ENCODE measurements at regions not wholly inside any gene's neighbourhood (a gene's known extent, or its start where the extent isn't known, plus 50 kb on each side); places are given as distances from the start of the nearest gene placed in this dataset.
A peak's percentile ranks its signal among the peaks of the same experiment; 100 is the strongest.

- no peak for DNase-seq (ENCODE audit: low read depth in 3 of 3)
These were observed 104.6 kb upstream of the LSM8 start for GRCh38 chr7:118079369-118079768.

GRCh38 chr7:118080947-118081346, 103.0 kb upstream of the LSM8 start:
- peak; percentile 0 to 27 (median 25) for DNase-seq (ENCODE audit: low read depth in 3 of 3)

DNA sequence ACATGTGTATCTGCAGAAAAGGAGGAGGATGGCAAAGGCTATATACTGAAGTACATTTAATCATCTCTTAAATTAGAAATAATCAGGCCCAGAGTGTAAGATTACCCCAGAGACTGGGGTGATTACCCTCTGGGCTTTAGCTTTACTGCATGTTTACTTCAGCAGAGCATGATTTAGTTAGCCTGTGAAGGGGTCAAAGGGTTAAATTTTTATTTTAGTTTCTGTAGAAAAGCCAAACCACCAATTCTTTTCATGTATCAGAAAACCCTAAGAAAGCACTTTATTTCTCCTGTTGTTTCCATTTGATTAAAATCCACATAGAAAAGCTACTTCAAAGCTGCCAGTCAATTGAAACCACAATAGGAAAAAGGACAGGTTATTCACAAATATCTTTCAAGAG, 101.5 kb upstream of the LSM8 start:
- no peak for DNase-seq (ENCODE audit: low read depth in 3 of 3)

GRCh38 chr7:118085000-118085399, 99.0 kb upstream of the LSM8 start:
- no peak for DNase-seq (ENCODE audit: low read depth in 3 of 3)

DNA sequence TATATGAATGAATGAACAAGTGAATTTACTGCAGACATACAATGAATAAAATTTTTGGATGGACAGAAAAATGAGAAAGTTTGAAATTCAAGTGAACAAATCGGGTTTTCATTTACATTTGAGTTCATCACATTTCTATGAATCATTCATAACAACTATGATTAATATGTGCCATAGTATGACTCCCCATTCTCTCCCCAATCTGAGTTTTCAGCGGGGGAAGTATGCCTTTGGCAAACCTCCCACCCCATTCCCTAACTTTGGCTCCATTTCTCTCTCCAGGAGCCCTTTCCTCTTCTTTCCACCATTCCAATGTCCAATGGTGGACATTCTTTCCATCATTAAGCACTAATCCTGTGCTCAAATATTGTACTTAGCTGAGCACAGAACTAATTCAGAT, 96.8 kb upstream of the LSM8 start:
- no peak for DNase-seq (ENCODE audit: low read depth in 3 of 3)

- DNase-seq (ENCODE audit: low read depth in 3 of 3): no peak
These were observed 89.9 kb upstream of the LSM8 start for GRCh38 chr7:118094044-118094443.

DNA sequence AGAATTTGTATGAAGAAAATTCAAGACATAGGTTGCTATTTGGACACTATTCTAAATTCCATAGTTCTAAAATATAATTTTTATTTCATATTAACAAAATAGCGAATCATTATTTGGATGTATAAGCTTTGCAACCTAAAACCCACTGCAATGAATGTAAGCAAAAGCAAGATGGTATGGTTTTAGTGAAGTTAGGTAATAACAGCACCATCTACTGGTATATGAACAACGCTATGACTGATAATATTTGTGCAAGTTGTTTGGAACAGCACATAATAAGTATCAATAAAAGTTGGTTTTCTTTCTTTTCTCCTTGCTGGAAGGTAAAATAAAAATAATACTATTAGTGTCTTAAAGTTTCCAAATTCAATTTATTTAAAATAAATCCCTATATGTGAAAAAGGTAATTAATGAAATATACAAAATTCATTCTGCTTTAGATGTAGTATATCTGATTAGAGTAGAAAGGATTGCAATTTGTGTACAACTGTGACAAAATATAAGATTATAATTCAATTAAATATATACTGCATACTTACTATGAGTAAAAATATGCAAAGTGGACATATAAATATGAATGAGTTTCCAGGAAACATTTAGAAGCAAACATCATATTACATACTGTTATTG, 79.0 kb upstream of the LSM8 start:
- no peak for DNase-seq (ENCODE audit: low read depth in 3 of 3)

- DNase-seq (ENCODE audit: low read depth in 3 of 3): no peak
These were observed 74.4 kb upstream of the LSM8 start for GRCh38 chr7:118109607-118110006.

GRCh38 chr7:118110178-118110925, 73.6 kb upstream of the LSM8 start:
- no peak for DNase-seq (ENCODE audit: low read depth in 3 of 3)

GRCh38 chr7:118111347-118111746, 72.6 kb upstream of the LSM8 start:
- DNase-seq (ENCODE audit: low read depth in 3 of 3): no peak

- no peak for DNase-seq (ENCODE audit: low read depth in 3 of 3)
These were observed 69.8 kb upstream of the LSM8 start for GRCh38 chr7:118114175-118114574.

GRCh38 chr7:118129041-118129795, 54.7 kb upstream of the LSM8 start:
- no peak for DNase-seq (ENCODE audit: low read depth in 3 of 3)

GRCh38 chr7:118132764-118133163, 51.2 kb upstream of the LSM8 start:
- no peak for DNase-seq (ENCODE audit: low read depth in 3 of 3)

All from stimulated activated CD4-positive, alpha-beta T cell treated with anti-CD3 and anti-CD28 coated beads, TNF-alpha, amount 100 ng/mL, for 48 hours (primary cell).